ENCODE measurements at regions not wholly inside any gene's neighbourhood (a gene's known extent, or its start where the extent isn't known, plus 50 kb on each side); places are given as distances from the start of the nearest gene placed in this dataset.

DNA sequence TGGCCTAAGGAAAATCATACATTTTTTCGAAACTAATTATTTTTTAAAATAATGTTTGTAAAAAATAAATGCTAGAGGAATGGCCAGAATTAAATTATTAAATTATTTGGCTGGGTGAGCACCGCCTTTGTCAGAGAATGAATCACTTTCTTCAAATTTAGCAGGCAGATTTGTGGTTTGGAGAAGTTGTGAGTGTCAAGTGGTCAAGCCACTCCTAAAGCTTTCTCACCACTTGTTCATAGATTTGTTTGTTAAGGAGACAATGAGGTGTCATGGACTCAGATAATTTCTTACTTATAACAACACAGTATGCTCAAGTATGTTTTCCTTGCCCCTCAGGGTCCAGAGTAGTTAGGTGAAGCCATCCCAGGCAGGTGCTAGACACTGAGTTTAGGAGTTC lies 196.2 kb downstream of the TUSC7 start:
- TF ChIP-seq, protein P1, sequence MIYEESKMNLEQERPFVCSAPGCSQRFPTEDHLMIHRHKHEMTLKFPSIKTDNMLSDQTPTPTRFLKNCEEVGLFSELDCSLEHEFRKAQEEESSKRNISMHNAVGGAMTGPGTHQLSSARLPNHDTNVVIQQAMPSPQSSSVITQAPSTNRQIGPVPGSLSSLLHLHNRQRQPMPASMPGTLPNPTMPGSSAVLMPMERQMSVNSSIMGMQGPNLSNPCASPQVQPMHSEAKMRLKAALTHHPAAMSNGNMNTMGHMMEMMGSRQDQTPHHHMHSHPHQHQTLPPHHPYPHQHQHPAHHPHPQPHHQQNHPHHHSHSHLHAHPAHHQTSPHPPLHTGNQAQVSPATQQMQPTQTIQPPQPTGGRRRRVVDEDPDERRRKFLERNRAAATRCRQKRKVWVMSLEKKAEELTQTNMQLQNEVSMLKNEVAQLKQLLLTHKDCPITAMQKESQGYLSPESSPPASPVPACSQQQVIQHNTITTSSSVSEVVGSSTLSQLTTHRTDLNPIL (CRISPR knock-in tag; IDR thresholded peaks at IDR 0.05; ENCODE audit: low read depth), result no peak
- no peak for TF ChIP-seq GLIS3 (CRISPR knock-in tag; IDR thresholded peaks at IDR 0.05)
- TF ChIP-seq, protein P2, sequence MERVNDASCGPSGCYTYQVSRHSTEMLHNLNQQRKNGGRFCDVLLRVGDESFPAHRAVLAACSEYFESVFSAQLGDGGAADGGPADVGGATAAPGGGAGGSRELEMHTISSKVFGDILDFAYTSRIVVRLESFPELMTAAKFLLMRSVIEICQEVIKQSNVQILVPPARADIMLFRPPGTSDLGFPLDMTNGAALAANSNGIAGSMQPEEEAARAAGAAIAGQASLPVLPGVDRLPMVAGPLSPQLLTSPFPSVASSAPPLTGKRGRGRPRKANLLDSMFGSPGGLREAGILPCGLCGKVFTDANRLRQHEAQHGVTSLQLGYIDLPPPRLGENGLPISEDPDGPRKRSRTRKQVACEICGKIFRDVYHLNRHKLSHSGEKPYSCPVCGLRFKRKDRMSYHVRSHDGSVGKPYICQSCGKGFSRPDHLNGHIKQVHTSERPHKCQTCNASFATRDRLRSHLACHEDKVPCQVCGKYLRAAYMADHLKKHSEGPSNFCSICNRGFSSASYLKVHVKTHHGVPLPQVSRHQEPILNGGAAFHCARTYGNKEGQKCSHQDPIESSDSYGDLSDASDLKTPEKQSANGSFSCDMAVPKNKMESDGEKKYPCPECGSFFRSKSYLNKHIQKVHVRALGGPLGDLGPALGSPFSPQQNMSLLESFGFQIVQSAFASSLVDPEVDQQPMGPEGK (CRISPR knock-in tag; IDR thresholded peaks at IDR 0.05; ENCODE audit: borderline replicate concordance), result no peak
- no peak for TF ChIP-seq ESRRG (CRISPR knock-in tag; IDR thresholded peaks at IDR 0.05)
- no peak for TF ChIP-seq TOX (CRISPR knock-in tag; IDR thresholded peaks at IDR 0.05; ENCODE audit: borderline replicate concordance)
- no peak for TF ChIP-seq OSR1 (CRISPR knock-in tag; IDR thresholded peaks at IDR 0.05)
- TF ChIP-seq CSDC2 (CRISPR knock-in tag; IDR thresholded peaks at IDR 0.05), result no peak
- no peak for TF ChIP-seq ISL1 (CRISPR knock-in tag; IDR thresholded peaks at IDR 0.05)
- no peak for ATAC-seq

DNA sequence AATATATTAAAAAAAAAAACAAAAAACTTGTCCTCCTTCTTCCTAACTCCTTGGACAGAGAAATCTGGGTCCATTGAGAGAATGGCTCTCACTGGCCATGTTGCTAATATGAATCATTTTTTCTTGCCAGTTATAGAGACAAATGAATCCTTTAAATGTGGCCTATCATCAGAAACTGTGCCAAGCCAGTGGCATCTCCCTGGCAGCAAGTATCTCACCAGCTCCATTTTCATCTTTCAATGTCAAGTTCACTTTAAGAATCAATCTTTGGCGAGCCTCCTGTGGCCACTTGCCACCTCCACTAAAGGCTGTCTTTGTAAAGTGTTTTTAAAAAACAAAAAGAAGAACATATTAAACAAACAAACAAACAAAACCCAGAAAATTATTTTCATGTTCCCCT lies 202.5 kb downstream of the TUSC7 start:
- peak; percentile 57 for ATAC-seq
- TF ChIP-seq, protein P3, sequence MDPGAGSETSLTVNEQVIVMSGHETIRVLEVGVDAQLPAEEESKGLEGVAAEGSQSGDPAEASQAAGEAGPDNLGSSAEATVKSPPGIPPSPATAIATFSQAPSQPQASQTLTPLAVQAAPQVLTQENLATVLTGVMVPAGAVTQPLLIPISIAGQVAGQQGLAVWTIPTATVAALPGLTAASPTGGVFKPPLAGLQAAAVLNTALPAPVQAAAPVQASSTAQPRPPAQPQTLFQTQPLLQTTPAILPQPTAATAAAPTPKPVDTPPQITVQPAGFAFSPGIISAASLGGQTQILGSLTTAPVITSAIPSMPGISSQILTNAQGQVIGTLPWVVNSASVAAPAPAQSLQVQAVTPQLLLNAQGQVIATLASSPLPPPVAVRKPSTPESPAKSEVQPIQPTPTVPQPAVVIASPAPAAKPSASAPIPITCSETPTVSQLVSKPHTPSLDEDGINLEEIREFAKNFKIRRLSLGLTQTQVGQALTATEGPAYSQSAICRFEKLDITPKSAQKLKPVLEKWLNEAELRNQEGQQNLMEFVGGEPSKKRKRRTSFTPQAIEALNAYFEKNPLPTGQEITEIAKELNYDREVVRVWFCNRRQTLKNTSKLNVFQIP (CRISPR knock-in tag; IDR thresholded peaks at IDR 0.05; ENCODE audit: borderline replicate concordance, low read depth), result no peak
- peak; percentile 76 for TF ChIP-seq ISL1 (CRISPR knock-in tag; IDR thresholded peaks at IDR 0.05)

DNA sequence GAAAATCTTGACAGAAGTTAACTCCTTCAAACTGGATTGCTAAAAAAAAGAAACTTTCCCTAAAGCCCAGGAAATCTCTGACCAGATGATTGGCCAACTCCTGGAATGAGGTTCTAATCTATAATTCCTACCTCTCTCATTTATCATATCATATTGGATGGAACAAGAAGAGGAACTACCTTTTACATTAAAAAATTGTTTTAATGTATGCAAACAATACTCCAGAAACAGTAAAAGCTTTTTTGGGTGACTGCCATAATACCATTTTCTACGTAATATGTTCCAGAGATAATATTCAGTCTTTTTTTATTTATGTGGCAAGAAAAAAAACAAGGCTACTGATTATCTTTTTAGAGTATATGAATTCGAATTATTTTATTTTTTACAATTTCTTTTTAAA lies 204.4 kb downstream of the TUSC7 start:
- peak; percentile 50 for ATAC-seq
- TF ChIP-seq RARB (CRISPR knock-in tag; IDR thresholded peaks at IDR 0.05) (no peak), ZNF8 (CRISPR knock-in tag; IDR thresholded peaks at IDR 0.05) (no peak), ZC3H10 (CRISPR knock-in tag; IDR thresholded peaks at IDR 0.05) (no peak), ISL1 (CRISPR knock-in tag; IDR thresholded peaks at IDR 0.05) (peak; percentile 96)
- TF ChIP-seq, protein P4, sequence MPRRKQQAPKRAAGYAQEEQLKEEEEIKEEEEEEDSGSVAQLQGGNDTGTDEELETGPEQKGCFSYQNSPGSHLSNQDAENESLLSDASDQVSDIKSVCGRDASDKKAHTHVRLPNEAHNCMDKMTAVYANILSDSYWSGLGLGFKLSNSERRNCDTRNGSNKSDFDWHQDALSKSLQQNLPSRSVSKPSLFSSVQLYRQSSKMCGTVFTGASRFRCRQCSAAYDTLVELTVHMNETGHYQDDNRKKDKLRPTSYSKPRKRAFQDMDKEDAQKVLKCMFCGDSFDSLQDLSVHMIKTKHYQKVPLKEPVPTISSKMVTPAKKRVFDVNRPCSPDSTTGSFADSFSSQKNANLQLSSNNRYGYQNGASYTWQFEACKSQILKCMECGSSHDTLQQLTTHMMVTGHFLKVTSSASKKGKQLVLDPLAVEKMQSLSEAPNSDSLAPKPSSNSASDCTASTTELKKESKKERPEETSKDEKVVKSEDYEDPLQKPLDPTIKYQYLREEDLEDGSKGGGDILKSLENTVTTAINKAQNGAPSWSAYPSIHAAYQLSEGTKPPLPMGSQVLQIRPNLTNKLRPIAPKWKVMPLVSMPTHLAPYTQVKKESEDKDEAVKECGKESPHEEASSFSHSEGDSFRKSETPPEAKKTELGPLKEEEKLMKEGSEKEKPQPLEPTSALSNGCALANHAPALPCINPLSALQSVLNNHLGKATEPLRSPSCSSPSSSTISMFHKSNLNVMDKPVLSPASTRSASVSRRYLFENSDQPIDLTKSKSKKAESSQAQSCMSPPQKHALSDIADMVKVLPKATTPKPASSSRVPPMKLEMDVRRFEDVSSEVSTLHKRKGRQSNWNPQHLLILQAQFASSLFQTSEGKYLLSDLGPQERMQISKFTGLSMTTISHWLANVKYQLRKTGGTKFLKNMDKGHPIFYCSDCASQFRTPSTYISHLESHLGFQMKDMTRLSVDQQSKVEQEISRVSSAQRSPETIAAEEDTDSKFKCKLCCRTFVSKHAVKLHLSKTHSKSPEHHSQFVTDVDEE (CRISPR knock-in tag; IDR thresholded peaks at IDR 0.05), result peak; percentile 47; the same call in 1 of the 2 replicates

DNA sequence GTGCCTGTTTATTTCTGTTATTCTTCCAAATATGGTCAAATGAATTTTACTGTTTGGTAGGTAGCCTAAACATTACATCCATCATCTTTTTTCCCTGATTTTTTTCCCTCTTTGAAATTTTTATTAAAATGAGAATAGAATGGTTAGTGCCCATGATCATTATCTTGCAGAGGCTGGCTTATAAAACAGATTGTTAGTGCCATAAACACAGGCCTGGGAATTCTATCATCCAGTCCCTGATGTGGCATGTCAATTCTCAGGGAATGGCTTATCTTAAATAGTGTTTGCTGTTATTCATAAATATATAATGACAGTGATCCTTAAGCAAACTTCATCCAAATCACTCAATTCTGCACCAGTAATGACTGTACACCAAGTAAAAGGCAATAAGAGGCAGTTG lies 207.3 kb downstream of the TUSC7 start:
- ATAC-seq, result no peak
- no peak for TF ChIP-seq RARB (CRISPR knock-in tag; IDR thresholded peaks at IDR 0.05)
- no peak for TF ChIP-seq ARNTL (CRISPR knock-in tag; IDR thresholded peaks at IDR 0.05; ENCODE audit: borderline replicate concordance, low read depth)
- TF ChIP-seq TOX (CRISPR knock-in tag; IDR thresholded peaks at IDR 0.05; ENCODE audit: borderline replicate concordance), result no peak
- TF ChIP-seq ZFP3 (CRISPR knock-in tag; IDR thresholded peaks at IDR 0.05), result no peak
- no peak for TF ChIP-seq ZFP30 (CRISPR knock-in tag; IDR thresholded peaks at IDR 0.05)
- TF ChIP-seq ZNF8 (CRISPR knock-in tag; IDR thresholded peaks at IDR 0.05), result no peak
- TF ChIP-seq TCF4 (CRISPR knock-in tag; IDR thresholded peaks at IDR 0.05; ENCODE audit: borderline replicate concordance), result no peak
- TF ChIP-seq, protein P1 (CRISPR knock-in tag; IDR thresholded peaks at IDR 0.05; ENCODE audit: low read depth), result no peak
- TF ChIP-seq OSR1 (CRISPR knock-in tag; IDR thresholded peaks at IDR 0.05), result no peak
- TF ChIP-seq CSDC2 (CRISPR knock-in tag; IDR thresholded peaks at IDR 0.05), result no peak

Measured in SK-N-SH treated with all-trans-retinoic acid at 6 μM for 48 hours (cell line).